ENCODE measurements at regions not wholly inside any gene's neighbourhood (a gene's known extent, or its start where the extent isn't known, plus 50 kb on each side); places are given as distances from the start of the nearest gene placed in this dataset.

GRCh38 chr10:71128311-71128980 lies 83.9 kb upstream of the UNC5B start:
- Histone ChIP-seq H3K4me2 (no peak overlapping the region), H3K27me3 (no peaks in the 10 kb centered on the region), H3K36me3 (no peaks in the 10 kb centered on the region), H3K27ac (no peak overlapping the region), H3K4me1 (peaks cover 10% of the 10 kb centered on the region), H2AFZ (replicated peaks) (no peak overlapping the region), H3K79me2 (ENCODE audit: low read depth) (no peaks in the 10 kb centered on the region), H3K4me3 (no peak overlapping the region), H3K9ac (no peak overlapping the region), H3F3A (ENCODE audit: low read depth) (no peaks in the 10 kb centered on the region), H4K20me1 (ENCODE audit: low read depth) (no peaks in the 10 kb centered on the region), H3K9me3 (ENCODE audit: low read depth) (no peaks in the 10 kb centered on the region)
- Mint-ChIP-seq H3K4me3 (no peak overlapping the region), H3K27me3 (ENCODE audit: insufficient read depth, low read depth) (peaks cover 4% of the 10 kb centered on the region), H3K36me3 (no peaks in the 10 kb centered on the region), H3K4me1 (peaks cover 44% of the 10 kb centered on the region), H3K27ac (peak overlapping the region; percentile 22), H3K9me3 (peaks cover 3% of the 10 kb centered on the region)
- DNase-seq (ENCODE audit: low spot score) = no peak
- TF ChIP-seq EZH2 (IDR thresholded peaks at IDR 0.05) (no peak), CTCF (IDR thresholded peaks at IDR 0.05) (no peak), EZH2phosphoT487 (IDR thresholded peaks at IDR 0.05) (no peak)

- Mint-ChIP-seq H3K9me3 (no peaks in the 10 kb centered on the region), H3K27me3 (ENCODE audit: insufficient read depth, low read depth) (peaks cover 9% of the 10 kb centered on the region), H3K36me3 (no peaks in the 10 kb centered on the region), H3K4me1 (peaks cover 57% of the 10 kb centered on the region), H3K4me3 (no peak overlapping the region), H3K27ac (peak overlapping the region; percentile 48)
- peaks cover 21% of the 10 kb centered on the region for H3K4me1 ChIP-seq
- no peak overlapping the region for H3K9ac ChIP-seq
- no peak for TF ChIP-seq CTCF (IDR thresholded peaks at IDR 0.05)
- TF ChIP-seq EZH2 (IDR thresholded peaks at IDR 0.05) = no peak
- no peak for TF ChIP-seq EZH2phosphoT487 (IDR thresholded peaks at IDR 0.05)
- no peaks in the 10 kb centered on the region for H3K27me3 ChIP-seq
- H3K4me2 ChIP-seq = no peak overlapping the region
- no peaks in the 10 kb centered on the region for H3K36me3 ChIP-seq
- H3K27ac ChIP-seq = no peak overlapping the region
- H4K20me1 ChIP-seq (ENCODE audit: low read depth) = no peaks in the 10 kb centered on the region
- H3F3A ChIP-seq (ENCODE audit: low read depth) = no peaks in the 10 kb centered on the region
- no peaks in the 10 kb centered on the region for H3K9me3 ChIP-seq (ENCODE audit: low read depth)
- DNase-seq (ENCODE audit: low spot score) = no peak
- no peak overlapping the region for H3K4me3 ChIP-seq
- H2AFZ ChIP-seq (replicated peaks) = no peak overlapping the region
- no peaks in the 10 kb centered on the region for H3K79me2 ChIP-seq (ENCODE audit: low read depth)
Observed at GRCh38 chr10:71131096-71131495, 81.3 kb upstream of the UNC5B start.

- no peak for TF ChIP-seq EZH2phosphoT487 (IDR thresholded peaks at IDR 0.05)
- TF ChIP-seq CTCF (IDR thresholded peaks at IDR 0.05) = no peak
- no peak for TF ChIP-seq EZH2 (IDR thresholded peaks at IDR 0.05)
- H3K9ac ChIP-seq = no peak overlapping the region
- no peaks in the 10 kb centered on the region for H3K36me3 ChIP-seq
- H3K4me2 ChIP-seq = no peak overlapping the region
- no peaks in the 10 kb centered on the region for H3K27me3 ChIP-seq
- Mint-ChIP-seq H3K4me3 (no peak overlapping the region), H3K27me3 (ENCODE audit: insufficient read depth, low read depth) (peaks cover 8% of the 10 kb centered on the region), H3K9me3 (no peaks in the 10 kb centered on the region), H3K4me1 (peaks cover 60% of the 10 kb centered on the region), H3K36me3 (no peaks in the 10 kb centered on the region), H3K27ac (no peak overlapping the region)
- H2AFZ ChIP-seq (replicated peaks) = no peak overlapping the region
- peaks cover 26% of the 10 kb centered on the region for H3K4me1 ChIP-seq
- H3K27ac ChIP-seq = no peak overlapping the region
- no peaks in the 10 kb centered on the region for H4K20me1 ChIP-seq (ENCODE audit: low read depth)
- DNase-seq (ENCODE audit: low spot score) = no peak
- no peak overlapping the region for H3K4me3 ChIP-seq
- H3F3A ChIP-seq (ENCODE audit: low read depth) = no peaks in the 10 kb centered on the region
- H3K9me3 ChIP-seq (ENCODE audit: low read depth) = no peaks in the 10 kb centered on the region
- no peaks in the 10 kb centered on the region for H3K79me2 ChIP-seq (ENCODE audit: low read depth)
Observed at GRCh38 chr10:71131508-71132088, 80.8 kb upstream of the UNC5B start.

Measured in neural progenitor cell (in vitro differentiated cells).